Testis (tissue), 2 donors: ENCODE measurements at regions not wholly inside any gene's neighbourhood (a gene's known extent, or its start where the extent isn't known, plus 50 kb on each side); places are given as distances from the start of the nearest gene placed in this dataset.

Experiments
- DNase-seq: peaks from one replicate; pipeline ENCODE4 v3.0.0-alpha.2; 2019
- H3K27ac ChIP-seq, 2 donors: fragments of 200-600 bp; sonication (generic); one replicate each; pipeline ENCODE4 v1.5.1; 2019
- H3K27me3 ChIP-seq: fragments of 200-600 bp; sonication (generic); one replicate; pipeline ENCODE4 v1.5.1; 2019
- H3K36me3 ChIP-seq: fragments of 200-600 bp; sonication (generic); one replicate; pipeline ENCODE4 v1.5.1; 2017; ENCODE audit warnings: low read depth; ENCODE audit errors: missing control alignments
- H3K4me1 ChIP-seq: fragments of 200-600 bp; sonication (generic); one replicate; pipeline ENCODE4 v1.5.1; 2019
- H3K4me3 ChIP-seq, 2 donors: fragments of 200-600 bp; sonication (generic); one replicate each; pipeline ENCODE4 v1.5.1; 2017 to 2019
- H3K9me3 ChIP-seq: fragments of 200-600 bp; sonication (generic); one replicate; pipeline ENCODE4 v1.5.1; 2017
- CTCF ChIP-seq, 3 experiments: fragments of 450-650 bp in 2 of 3; fragments of 200-600 bp in 1 of 3; sonication (generic) in 1 of 3; IDR thresholded peaks; one replicate each; pipeline ENCODE4 v1.5.1; 2016 to 2019; ENCODE audit warnings: antibody characterized with exemption in 3 of 3, mild to moderate bottlenecking in 2 of 3, moderate library complexity in 1 of 3
- POLR2A ChIP-seq: fragments of 450-650 bp; IDR thresholded peaks from one replicate; pipeline ENCODE4 v1.6.1; 2017; ENCODE audit warnings: antibody characterized with exemption, mild to moderate bottlenecking, moderate library complexity
- WGBS, 2 donors: methylation state at CpG; one replicate each; pipeline ENCODE4 v1.1.5; 2018; 5-methylcytosine and 5-hydroxymethylcytosine counted together
- intact Hi-C: fragments of 100-400 bp; cut with DNase I; formaldehyde crosslinking; loops from one replicate; pipeline ENCODE4 v1.15.1; 2023; ENCODE audit warnings: low total_unique reads

DNA sequence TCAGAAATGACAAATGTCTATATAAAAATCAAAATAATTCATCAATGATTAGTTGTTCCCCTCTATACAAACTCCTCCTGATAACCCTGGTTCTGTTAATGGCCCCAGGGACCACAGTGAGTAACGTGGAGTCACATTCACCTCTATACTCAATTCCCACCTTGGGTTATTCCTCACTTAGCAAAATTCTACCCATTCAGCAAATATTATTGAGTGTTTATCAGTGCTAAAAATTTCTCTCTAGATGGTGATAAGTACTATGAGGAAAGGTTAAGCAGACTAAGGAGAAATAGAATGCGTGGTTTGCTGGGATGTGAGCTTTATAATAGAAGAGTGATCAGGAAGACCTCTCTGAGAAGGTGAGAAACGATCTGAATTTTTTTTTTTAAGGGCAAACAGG, 1124.5 kb downstream of the BCL11A start:
- intact Hi-C loops = no loop called here
- H3K4me3 ChIP-seq = no peak overlapping the region
- no peaks in the 10 kb centered on the region for H3K27me3 ChIP-seq
- WGBS, 2 donors = 78 to 84% methylated on average over 3 of the region's 3 CpGs
- H3K36me3 ChIP-seq = no peaks in the 10 kb centered on the region
- TF ChIP-seq POLR2A (no peak), CTCF (IDR thresholded peaks at IDR 0.05) (no peak)
- no peaks in the 10 kb centered on the region for H3K9me3 ChIP-seq
- no peak for DNase-seq
- H3K27ac ChIP-seq = no peak overlapping the region
- H3K4me1 ChIP-seq = no peaks in the 10 kb centered on the region

DNA sequence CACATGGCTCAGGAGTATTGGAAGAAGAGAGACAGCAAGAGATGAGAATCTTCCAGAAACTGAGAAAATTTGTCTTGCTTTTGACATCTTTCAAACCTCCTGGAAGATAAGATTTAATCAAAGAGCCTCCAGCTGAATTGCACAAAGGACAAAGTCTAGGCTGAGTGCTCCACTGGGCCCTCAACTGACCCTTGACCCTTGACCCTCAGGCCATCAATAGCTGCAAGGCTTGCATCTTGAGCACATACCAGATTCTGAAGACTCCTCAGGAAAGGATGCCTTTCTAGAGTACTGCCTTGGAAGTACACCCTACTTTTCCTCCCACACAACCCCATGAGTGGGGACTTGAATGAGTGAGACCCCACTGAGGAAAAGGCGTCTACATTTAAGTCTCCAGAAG, 1125.5 kb downstream of the BCL11A start:
- TF ChIP-seq CTCF (IDR thresholded peaks at IDR 0.05) (no peak), POLR2A (no peak)
- intact Hi-C loops = no loop called here
- Histone ChIP-seq H3K27me3 (no peaks in the 10 kb centered on the region), H3K4me3 (no peak overlapping the region), H3K4me1 (no peaks in the 10 kb centered on the region), H3K27ac (no peak overlapping the region), H3K9me3 (no peaks in the 10 kb centered on the region), H3K36me3 (no peaks in the 10 kb centered on the region)
- 43 to 78% methylated on average over 1 of the region's 1 CpG for WGBS, 2 donors
- no peak for DNase-seq

DNA sequence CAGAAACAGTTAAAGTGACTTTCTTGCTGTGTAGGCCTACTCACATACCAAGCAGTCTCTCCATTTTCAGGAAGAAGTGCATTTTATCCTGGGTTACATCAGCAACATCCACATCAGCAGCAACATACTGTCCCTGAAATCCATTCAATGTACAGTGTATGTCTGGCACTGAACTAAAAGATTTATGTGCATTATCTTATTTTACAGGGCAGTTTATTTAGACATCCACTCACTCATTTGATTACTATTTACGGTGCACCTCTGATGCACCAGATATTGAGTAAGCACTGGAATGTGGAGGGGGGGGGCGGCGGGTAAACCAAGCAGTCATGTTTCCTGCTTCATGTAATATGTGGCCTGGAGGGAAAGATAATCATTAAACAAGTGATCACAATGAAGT, 1128.2 kb downstream of the BCL11A start:
- WGBS, 2 donors = 48 to 56% methylated on average over 3 of the region's 3 CpGs
- H3K36me3 ChIP-seq = no peaks in the 10 kb centered on the region
- H3K27ac ChIP-seq = no peak overlapping the region
- no peak overlapping the region for H3K4me3 ChIP-seq
- H3K27me3 ChIP-seq = no peaks in the 10 kb centered on the region
- no peak for TF ChIP-seq POLR2A
- no peak for TF ChIP-seq CTCF (IDR thresholded peaks at IDR 0.05)
- intact Hi-C loops = no loop called here
- H3K9me3 ChIP-seq = no peaks in the 10 kb centered on the region
- no peak for DNase-seq
- H3K4me1 ChIP-seq = no peaks in the 10 kb centered on the region

GRCh38 chr2:59413751-59414570, 1139.5 kb downstream of the BCL11A start:
- Histone ChIP-seq H3K9me3 (no peaks in the 10 kb centered on the region), H3K4me3 (no peak overlapping the region), H3K36me3 (no peaks in the 10 kb centered on the region), H3K27ac (no peak overlapping the region), H3K4me1 (no peaks in the 10 kb centered on the region), H3K27me3 (no peaks in the 10 kb centered on the region)
- TF ChIP-seq CTCF (IDR thresholded peaks at IDR 0.05) (no peak), POLR2A (no peak)
- no peak for DNase-seq
- WGBS, 2 donors = 79 to 86% methylated on average over 10 to 11 of the region's 11 CpGs
- intact Hi-C loops = no loop called here

GRCh38 chr2:59399126-59399525, 1154.3 kb downstream of the BCL11A start:
- no peaks in the 10 kb centered on the region for H3K4me1 ChIP-seq
- no peaks in the 10 kb centered on the region for H3K9me3 ChIP-seq
- intact Hi-C loops = no loop called here
- H3K27me3 ChIP-seq = no peaks in the 10 kb centered on the region
- no peak overlapping the region for H3K4me3 ChIP-seq
- no peaks in the 10 kb centered on the region for H3K36me3 ChIP-seq
- no peak overlapping the region for H3K27ac ChIP-seq
- DNase-seq = no peak
- TF ChIP-seq POLR2A = no peak
- TF ChIP-seq CTCF (IDR thresholded peaks at IDR 0.05) = no peak
- 94 to 100% methylated on average over 1 to 2 of the region's 2 CpGs for WGBS, 2 donors
